NOMO-1 treated with DMSO at 0.1 percent for 48 hours (cell line): ENCODE measurements at regions not wholly inside any gene's neighbourhood (a gene's known extent, or its start where the extent isn't known, plus 50 kb on each side); places are given as distances from the start of the nearest gene placed in this dataset.
"Not testable (repeated sequence)": the region's sequence is repeated elsewhere in the genome, so short reads cannot be mapped to it uniquely, and the experiment has no call there.

Source experiments
- DNase-seq: peaks from one replicate; lab custom pipeline; 2025; ENCODE audit not compliant: unreplicated experiment; lab: John Stamatoyannopoulos, UW

GRCh38 chrX:1847790-1848189, 232.9 kb downstream of the ASMT start:
- DNase-seq: not testable (repeated sequence)

- DNase-seq: no peak
Observed at GRCh38 chrX:1851527-1851926, 236.7 kb downstream of the ASMT start.

GRCh38 chrX:1852082-1852481, 237.2 kb downstream of the ASMT start:
- DNase-seq: no peak

- DNase-seq: no peak
Observed at GRCh38 chrX:1853447-1853846, 238.6 kb downstream of the ASMT start.

- DNase-seq: no peak
Observed at GRCh38 chrX:1853916-1854315, 239.1 kb downstream of the ASMT start.

GRCh38 chrX:1854861-1855260, 240.0 kb downstream of the ASMT start:
- not testable (repeated sequence) for DNase-seq

- not testable (repeated sequence) for DNase-seq
Observed at GRCh38 chrX:1859266-1859665, 244.4 kb downstream of the ASMT start.

- no peak for DNase-seq
Observed at GRCh38 chrX:1860936-1861594, 246.2 kb downstream of the ASMT start.

- DNase-seq: not testable (repeated sequence)
Observed at GRCh38 chrX:1863995-1864394, 249.1 kb downstream of the ASMT start.

- DNase-seq: no peak
Observed at GRCh38 chrX:1870421-1870820, 255.6 kb downstream of the ASMT start.

GRCh38 chrX:1871887-1872286, 257.0 kb downstream of the ASMT start:
- DNase-seq: no peak

GRCh38 chrX:1873671-1874070, 258.8 kb downstream of the ASMT start:
- no peak for DNase-seq

- DNase-seq: no peak
Observed at GRCh38 chrX:1874416-1874815, 259.6 kb downstream of the ASMT start.

- DNase-seq: no peak
Observed at GRCh38 chrX:1874899-1875298, 260.0 kb downstream of the ASMT start.

GRCh38 chrX:1876041-1876440, 261.2 kb downstream of the ASMT start:
- no peak for DNase-seq

GRCh38 chrX:1877780-1878179, 262.9 kb downstream of the ASMT start:
- no peak for DNase-seq

GRCh38 chrX:1880884-1881817, 266.3 kb downstream of the ASMT start:
- DNase-seq: not testable (repeated sequence)

GRCh38 chrX:1883772-1884171, 268.9 kb downstream of the ASMT start:
- no peak for DNase-seq

GRCh38 chrX:1884446-1884845, 269.6 kb downstream of the ASMT start:
- no peak for DNase-seq

- no peak for DNase-seq
Observed at GRCh38 chrX:1885116-1885515, 270.3 kb downstream of the ASMT start.

- DNase-seq: not testable (repeated sequence)
Observed at GRCh38 chrX:1888305-1888704, 273.4 kb downstream of the ASMT start.

- DNase-seq: no peak
Observed at GRCh38 chrX:1894026-1894294, 279.1 kb downstream of the ASMT start.

- no peak for DNase-seq
Observed at GRCh38 chrX:1894740-1895139, 279.9 kb downstream of the ASMT start.
